GM12874 (cell line): ENCODE measurements at regions not wholly inside any gene's neighbourhood (a gene's known extent, or its start where the extent isn't known, plus 50 kb on each side); places are given as distances from the start of the nearest gene placed in this dataset.

Experiments used
- TF ChIP-seq, protein P1 (sequence below): IDR thresholded peaks from 2 replicates; pipeline ENCODE4 v1.5.1; 2011; ENCODE audit warnings: low read depth, mild to moderate bottlenecking, control low read depth, low read length, moderate library complexity; ENCODE audit not compliant: insufficient read depth

DNA sequence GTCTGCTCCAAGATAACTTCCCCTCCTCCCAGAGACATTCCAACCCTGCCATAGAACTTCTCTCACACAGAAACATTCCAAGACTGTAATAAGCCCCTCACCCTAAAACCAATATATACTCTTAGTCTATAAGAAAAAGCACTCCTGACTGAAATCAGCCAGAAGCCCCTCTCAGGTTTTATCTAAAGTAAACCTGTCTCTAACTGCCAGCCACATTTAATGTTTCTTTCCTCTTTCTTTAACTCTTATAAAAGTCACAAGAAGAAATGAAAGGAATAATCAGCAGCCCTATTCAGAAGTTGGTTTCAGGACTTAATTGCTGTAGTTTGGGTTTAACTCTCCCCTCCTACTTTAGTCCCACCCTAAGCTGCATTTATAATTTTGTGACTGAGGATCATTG, 165.0 kb upstream of the ZCCHC13 start:
- TF ChIP-seq, protein P1, sequence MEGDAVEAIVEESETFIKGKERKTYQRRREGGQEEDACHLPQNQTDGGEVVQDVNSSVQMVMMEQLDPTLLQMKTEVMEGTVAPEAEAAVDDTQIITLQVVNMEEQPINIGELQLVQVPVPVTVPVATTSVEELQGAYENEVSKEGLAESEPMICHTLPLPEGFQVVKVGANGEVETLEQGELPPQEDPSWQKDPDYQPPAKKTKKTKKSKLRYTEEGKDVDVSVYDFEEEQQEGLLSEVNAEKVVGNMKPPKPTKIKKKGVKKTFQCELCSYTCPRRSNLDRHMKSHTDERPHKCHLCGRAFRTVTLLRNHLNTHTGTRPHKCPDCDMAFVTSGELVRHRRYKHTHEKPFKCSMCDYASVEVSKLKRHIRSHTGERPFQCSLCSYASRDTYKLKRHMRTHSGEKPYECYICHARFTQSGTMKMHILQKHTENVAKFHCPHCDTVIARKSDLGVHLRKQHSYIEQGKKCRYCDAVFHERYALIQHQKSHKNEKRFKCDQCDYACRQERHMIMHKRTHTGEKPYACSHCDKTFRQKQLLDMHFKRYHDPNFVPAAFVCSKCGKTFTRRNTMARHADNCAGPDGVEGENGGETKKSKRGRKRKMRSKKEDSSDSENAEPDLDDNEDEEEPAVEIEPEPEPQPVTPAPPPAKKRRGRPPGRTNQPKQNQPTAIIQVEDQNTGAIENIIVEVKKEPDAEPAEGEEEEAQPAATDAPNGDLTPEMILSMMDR = no peak

GRCh38 chrX:74133156-74133796, 170.7 kb upstream of the ZCCHC13 start:
- TF ChIP-seq, protein P1 = peak; percentile 41; the same call in 1 of the 2 replicates

DNA sequence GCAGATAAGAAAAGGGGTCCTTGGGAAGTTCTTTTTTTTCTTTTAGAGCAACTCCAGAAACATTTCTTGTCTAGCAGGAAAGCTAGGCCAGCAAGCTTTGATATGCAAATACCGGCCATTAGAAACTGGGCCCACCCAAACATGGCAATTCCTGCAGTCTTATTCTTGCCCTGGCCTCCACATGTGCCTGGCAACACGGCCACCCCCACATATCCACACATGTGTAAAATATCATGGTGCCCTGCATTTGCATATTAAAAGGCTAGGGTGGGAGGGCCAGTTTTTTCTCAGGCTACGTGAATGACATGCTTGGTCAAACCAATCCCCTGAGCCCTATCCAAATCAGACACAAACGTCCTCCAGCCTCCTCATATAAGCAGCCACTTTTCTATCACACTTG, 171.7 kb upstream of the ZCCHC13 start:
- TF ChIP-seq, protein P1 = no peak

DNA sequence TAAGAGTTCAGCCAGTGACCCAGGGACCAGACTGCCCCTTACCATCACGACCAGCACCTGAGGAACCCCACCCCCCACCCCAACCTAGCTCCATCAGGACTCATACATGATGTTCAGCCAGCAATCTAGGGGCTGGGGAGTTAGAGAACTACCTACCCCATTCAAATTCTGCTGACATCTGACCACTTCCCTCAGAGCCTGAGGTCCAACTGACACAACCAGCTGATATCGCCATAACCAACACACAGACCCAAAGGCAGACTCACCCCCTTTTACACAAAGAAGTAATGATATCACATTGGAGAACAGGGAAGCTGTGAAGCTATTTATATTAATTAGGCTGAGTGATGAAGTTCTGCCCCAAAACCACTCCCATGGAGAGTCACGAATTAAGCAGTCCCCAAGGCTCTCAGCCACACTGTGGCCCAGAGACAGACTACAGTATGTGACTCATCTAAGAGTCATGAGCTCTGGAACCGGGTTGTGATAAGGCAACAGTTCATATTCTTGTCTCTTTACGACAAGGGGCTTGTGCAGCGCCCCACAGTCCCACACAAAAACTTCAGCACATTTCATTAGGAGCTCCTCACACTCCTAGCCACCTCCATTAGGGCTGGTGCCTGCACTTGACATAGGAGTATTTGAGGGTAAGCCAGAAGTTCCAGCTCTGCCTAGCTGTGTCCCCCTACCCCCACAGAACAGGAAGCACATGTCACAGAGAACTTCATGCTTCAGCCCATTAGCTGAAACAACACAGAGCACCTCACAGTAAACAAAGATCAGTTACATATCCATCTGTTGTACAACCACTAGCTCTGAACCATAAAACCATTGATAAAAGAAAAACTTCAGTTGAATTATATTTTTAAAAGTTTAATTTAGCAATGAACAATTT, 184.7 kb upstream of the ZCCHC13 start:
- TF ChIP-seq, protein P1 = no peak

DNA sequence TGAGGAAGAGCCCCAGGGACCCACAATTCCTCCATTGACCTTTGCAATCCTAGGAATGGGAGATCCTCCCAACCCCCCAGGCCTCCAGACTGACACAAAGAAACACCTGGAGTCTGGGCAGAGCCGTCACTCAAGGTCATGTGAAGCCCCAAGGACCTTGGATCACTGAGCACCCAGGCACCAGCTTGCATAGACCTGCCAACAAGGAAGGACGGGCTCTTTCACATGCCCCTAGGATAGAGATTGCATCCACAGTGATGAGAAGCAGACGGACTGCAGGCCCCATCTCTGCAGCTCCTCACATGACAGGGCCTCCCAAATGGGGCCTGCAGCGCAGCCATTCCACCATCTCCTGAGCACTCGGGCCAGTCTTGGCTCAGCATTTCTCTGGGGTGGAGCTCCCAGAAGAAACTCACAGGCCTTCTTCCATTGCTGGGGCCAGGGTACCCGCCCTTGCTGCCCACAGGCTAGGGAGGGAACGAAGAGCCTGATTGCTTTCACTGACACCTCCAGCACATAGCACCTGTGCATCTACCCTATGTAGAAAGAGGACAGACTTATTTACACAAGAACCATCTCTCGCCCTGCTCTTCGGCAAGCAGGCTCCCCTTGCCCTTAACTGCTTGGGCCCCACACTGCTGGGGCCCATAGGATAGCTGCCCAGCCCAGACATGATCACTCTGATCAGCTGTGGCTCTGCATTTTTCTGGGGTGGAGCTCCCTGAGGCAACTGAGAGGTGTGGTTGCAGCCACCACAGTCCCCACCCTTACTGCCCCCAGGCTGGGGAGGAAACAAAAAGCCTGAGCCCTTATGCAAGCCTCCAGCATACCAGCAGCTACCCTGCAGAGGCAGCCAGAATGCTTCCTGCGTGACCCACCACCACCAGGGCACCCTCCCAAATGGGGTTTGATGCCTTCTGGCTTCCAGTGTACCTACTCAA, 185.7 kb upstream of the ZCCHC13 start:
- TF ChIP-seq, protein P1 = no peak

- TF ChIP-seq, protein P1 = no peak
Measured at GRCh38 chrX:74111245-74111644, 192.7 kb upstream of the ZCCHC13 start.

- TF ChIP-seq, protein P1 = no peak
Measured at GRCh38 chrX:74107666-74108065, 196.3 kb upstream of the ZCCHC13 start.
